ENCODE measurements at regions not wholly inside any gene's neighbourhood (a gene's known extent, or its start where the extent isn't known, plus 50 kb on each side); places are given as distances from the start of the nearest gene placed in this dataset.

GRCh38 chr3:135781026-135781815 is 184.3 kb upstream of the PPP2R3A start:
- FAIRE-seq (no peak), DNase-seq (ENCODE audit: low spot score) (no peak)

- DNase-seq (ENCODE audit: low spot score) (no peak), FAIRE-seq (no peak)
These were observed 181.0 kb upstream of the PPP2R3A start for GRCh38 chr3:135784557-135784956.

- FAIRE-seq (no peak), DNase-seq (ENCODE audit: low spot score) (no peak)
These were observed 177.4 kb upstream of the PPP2R3A start for GRCh38 chr3:135788146-135788545.

GRCh38 chr3:135788978-135789377 is 176.6 kb upstream of the PPP2R3A start:
- FAIRE-seq, result no peak

GRCh38 chr3:135792174-135792573 is 173.4 kb upstream of the PPP2R3A start:
- no peak for FAIRE-seq
- no peak for DNase-seq (ENCODE audit: low spot score)

More at GRCh38 chr3:135788978-135789377, 176.6 kb upstream of the PPP2R3A start:
- DNase-seq (ENCODE audit: low spot score), result no peak

- FAIRE-seq (no peak), DNase-seq (ENCODE audit: low spot score) (no peak)
These were observed 172.6 kb upstream of the PPP2R3A start for GRCh38 chr3:135792858-135793475.

- DNase-seq (ENCODE audit: low spot score) (no peak), FAIRE-seq (no peak)
These were observed 165.4 kb upstream of the PPP2R3A start for GRCh38 chr3:135800071-135800549.

- no peak for DNase-seq (ENCODE audit: low spot score)
- no peak for FAIRE-seq
These were observed 164.5 kb upstream of the PPP2R3A start for GRCh38 chr3:135801018-135801417.

- FAIRE-seq (no peak), DNase-seq (ENCODE audit: low spot score) (no peak)
These were observed 163.4 kb upstream of the PPP2R3A start for GRCh38 chr3:135802171-135802570.

GRCh38 chr3:135803028-135803692 is 162.4 kb upstream of the PPP2R3A start:
- FAIRE-seq (no peak), DNase-seq (ENCODE audit: low spot score) (no peak)

- no peak for FAIRE-seq
- DNase-seq (ENCODE audit: low spot score), result no peak
These were observed 159.8 kb upstream of the PPP2R3A start for GRCh38 chr3:135805752-135806151.

- peak; percentile 9 for DNase-seq (ENCODE audit: low spot score)
- FAIRE-seq, result no peak
These were observed 159.2 kb upstream of the PPP2R3A start for GRCh38 chr3:135806317-135806716.

- DNase-seq (ENCODE audit: low spot score), result no peak
- no peak for FAIRE-seq
These were observed 157.6 kb upstream of the PPP2R3A start for GRCh38 chr3:135807879-135808278.

- FAIRE-seq (no peak), DNase-seq (ENCODE audit: low spot score) (no peak)
These were observed 156.4 kb upstream of the PPP2R3A start for GRCh38 chr3:135809021-135809634.

GRCh38 chr3:135811651-135812050 is 153.9 kb upstream of the PPP2R3A start:
- DNase-seq (ENCODE audit: low spot score) (no peak), FAIRE-seq (no peak)

- no peak for FAIRE-seq
These were observed 153.5 kb upstream of the PPP2R3A start for GRCh38 chr3:135812057-135812456.

GRCh38 chr3:135834465-135834864 is 131.1 kb upstream of the PPP2R3A start:
- DNase-seq (ENCODE audit: low spot score), result no peak
- FAIRE-seq, result no peak

More at GRCh38 chr3:135812057-135812456, 153.5 kb upstream of the PPP2R3A start:
- no peak for DNase-seq (ENCODE audit: low spot score)

GRCh38 chr3:135837977-135838631 is 127.4 kb upstream of the PPP2R3A start:
- no peak for FAIRE-seq
- DNase-seq (ENCODE audit: low spot score), result no peak

- FAIRE-seq, result no peak
- DNase-seq (ENCODE audit: low spot score), result no peak
These were observed 125.1 kb upstream of the PPP2R3A start for GRCh38 chr3:135840436-135840835.

GRCh38 chr3:135844386-135844785 is 121.1 kb upstream of the PPP2R3A start:
- FAIRE-seq, result no peak

GRCh38 chr3:135848051-135848450 is 117.5 kb upstream of the PPP2R3A start:
- no peak for DNase-seq (ENCODE audit: low spot score)
- FAIRE-seq, result no peak

More at GRCh38 chr3:135844386-135844785, 121.1 kb upstream of the PPP2R3A start:
- DNase-seq (ENCODE audit: low spot score), result no peak
